GM12892 (cell line): ENCODE measurements at regions not wholly inside any gene's neighbourhood (a gene's known extent, or its start where the extent isn't known, plus 50 kb on each side); places are given as distances from the start of the nearest gene placed in this dataset.
"Not testable (repeated sequence)": the region's sequence is repeated elsewhere in the genome, so short reads cannot be mapped to it uniquely, and the experiment has no call there.

Experiments used
- DNase-seq: peaks from one replicate; pipeline ENCODE4 v3.0.0; 2011; ENCODE audit not compliant: insufficient read length
- FAIRE-seq: peaks from 2 replicates; lab custom pipeline; 2011; peaks lifted over from hg19 to GRCh38; lab: Jason Lieb, UNC
- POLR2A ChIP-seq: IDR thresholded peaks from 2 replicates; pipeline ENCODE4 v1.6.1; 2011; ENCODE audit warnings: low read depth, low read length, control low read depth
- POLR2AphosphoS5 ChIP-seq: IDR thresholded peaks from 2 replicates; pipeline ENCODE4 v1.6.1; 2011; ENCODE audit warnings: low read depth, low read length, control low read depth
- TAF1 ChIP-seq: IDR thresholded peaks from 2 replicates; pipeline ENCODE4 v1.6.1; 2011; ENCODE audit warnings: low read depth, mild to moderate bottlenecking, control low read depth, low read length, borderline replicate concordance

DNA sequence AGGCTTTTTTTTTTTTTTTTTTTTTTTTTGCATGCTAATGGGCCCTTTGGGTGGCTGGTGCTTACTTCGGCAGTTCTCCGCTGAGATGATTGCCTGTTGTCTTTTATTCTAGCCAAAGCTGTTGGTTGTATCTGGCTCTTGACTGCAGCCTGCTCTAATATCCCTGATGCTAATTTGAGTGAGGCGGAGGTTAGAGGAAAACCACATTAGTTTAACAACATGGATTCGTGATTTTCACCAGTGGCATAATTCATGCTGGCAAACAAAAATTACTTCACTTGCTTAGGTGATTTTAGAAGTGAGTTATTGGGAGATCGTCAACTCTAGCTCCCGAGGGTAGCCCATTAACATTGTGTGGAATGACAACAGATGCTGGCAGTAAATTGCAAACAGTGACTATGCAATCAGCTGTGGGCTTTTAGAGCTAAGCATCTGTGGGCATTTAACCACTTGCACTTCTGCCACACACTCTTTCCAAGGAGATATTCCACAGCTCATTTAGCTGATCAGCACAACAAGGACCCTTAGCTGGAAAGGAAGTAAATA lies 97.6 kb upstream of the ZDHHC17 start:
- no peak for FAIRE-seq
- DNase-seq: no peak
- TF ChIP-seq POLR2A: no peak
- TF ChIP-seq TAF1: no peak
- TF ChIP-seq POLR2AphosphoS5: no peak

DNA sequence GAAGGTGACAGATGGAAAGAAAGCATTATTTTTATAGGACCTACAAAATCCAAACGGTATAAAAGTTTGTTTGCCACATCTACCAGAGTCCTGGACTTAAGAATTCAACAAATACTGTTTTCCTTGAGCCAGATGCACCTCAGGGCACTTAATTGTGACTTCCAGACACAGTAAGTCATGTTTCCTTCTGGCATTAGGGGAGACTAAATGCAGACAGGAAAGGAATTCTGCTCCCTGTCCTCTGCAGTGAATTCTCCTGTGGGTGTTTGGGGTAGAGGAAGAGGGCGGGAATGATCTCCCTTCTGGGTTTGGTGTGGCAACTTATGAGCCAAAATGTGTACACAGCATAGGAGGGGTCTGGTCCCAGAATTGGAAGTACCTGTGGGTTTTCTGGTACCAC lies 93.9 kb upstream of the ZDHHC17 start:
- TF ChIP-seq POLR2A (no peak), POLR2AphosphoS5 (no peak), TAF1 (no peak)
- FAIRE-seq (no peak), DNase-seq (no peak)

DNA sequence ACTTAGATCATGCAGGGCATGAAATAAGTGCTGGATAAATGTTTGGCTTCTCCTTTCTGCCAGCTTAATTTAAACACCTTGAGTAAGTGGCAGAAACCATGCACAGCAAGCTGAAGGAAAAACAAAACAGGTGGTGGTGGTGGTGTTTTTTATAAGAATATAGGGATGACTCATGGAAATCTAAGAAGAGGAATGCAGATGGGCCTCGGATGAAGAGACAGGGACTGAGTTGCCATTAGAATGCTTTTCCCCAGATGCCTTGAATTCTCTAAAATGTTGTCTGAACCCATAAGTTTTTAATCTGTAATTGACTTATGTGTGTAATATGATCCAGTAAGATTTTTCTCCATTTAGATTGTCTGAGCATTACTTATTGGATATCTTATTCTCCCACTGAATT lies 93.1 kb upstream of the ZDHHC17 start:
- DNase-seq (no peak), FAIRE-seq (no peak)
- TF ChIP-seq POLR2A: no peak

DNA sequence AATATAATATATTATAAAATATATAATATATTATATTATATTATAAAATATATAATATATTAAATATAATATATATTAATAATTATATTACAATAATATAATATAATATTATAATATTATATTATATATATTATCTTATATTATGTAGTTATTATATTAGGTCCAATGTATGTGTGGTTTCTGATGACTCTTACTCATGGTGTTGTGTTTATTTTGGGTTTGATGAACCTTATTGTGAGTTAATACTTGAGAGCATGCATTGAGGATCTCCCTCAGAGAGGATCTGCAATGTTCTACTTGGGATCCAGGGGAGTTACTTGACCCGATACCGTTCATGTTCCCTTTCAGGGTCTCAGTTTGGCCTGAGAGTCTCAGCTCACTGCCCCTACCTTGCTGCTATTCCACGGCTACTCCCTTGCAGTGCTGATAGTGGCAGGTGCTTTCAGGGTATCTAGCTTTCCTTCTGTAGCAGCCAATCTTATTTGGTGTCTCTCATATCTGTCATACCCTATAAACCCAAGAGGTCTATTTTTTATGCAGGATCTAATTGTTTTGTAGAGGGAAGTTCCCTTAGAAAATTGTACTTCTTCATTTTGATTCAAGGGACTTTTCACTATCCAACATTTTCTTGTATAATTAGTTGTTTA lies 89.1 kb upstream of the ZDHHC17 start:
- FAIRE-seq: peak; percentile 64
- no peak for DNase-seq
- TF ChIP-seq POLR2A: no peak
- TF ChIP-seq POLR2AphosphoS5: no peak
- TF ChIP-seq TAF1: no peak

- not testable (repeated sequence) for FAIRE-seq, DNase-seq
These were observed 87.7 kb upstream of the ZDHHC17 start for GRCh38 chr12:76676261-76676660.

DNA sequence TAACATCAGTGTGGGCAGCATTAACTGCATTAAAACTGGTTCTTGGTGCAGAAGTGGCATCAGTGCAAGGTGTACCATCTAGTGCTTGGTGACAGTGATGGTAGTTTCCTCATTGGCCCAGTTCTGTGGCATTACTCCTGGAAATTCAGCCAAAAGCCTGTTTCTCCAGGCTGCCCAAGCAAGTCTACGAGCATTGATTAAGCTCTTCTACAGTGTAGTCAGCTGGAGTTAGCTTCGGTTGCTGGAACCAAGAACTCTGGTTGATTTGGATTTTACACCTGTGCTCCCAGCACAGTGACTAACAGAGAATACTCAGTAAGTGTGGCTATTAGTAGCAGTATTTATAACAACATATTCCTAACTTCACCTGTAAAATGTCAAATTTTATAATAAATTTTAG lies 84.9 kb upstream of the ZDHHC17 start:
- no peak for FAIRE-seq
- TF ChIP-seq POLR2A: no peak
- no peak for TF ChIP-seq TAF1
- no peak for TF ChIP-seq POLR2AphosphoS5
- no peak for DNase-seq

DNA sequence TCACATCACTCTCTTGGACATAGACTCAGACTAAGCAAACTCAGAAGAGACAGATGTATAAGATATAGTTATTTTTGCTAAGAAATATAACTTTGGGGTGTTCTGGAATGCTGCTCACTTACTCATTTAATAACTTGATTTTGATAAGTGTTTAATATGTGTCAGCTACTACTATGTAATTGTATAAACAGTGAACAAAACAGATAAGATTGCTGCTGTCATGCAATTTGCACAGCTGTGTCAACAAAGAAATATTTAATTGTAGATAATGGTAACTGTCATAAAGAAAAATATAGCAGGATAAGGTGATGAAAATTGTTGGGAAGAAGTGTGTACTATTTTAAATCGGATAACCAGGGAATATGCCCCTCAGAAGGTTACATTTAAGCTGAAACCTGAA lies 84.1 kb upstream of the ZDHHC17 start:
- DNase-seq (no peak), FAIRE-seq (no peak)
- no peak for TF ChIP-seq TAF1
- TF ChIP-seq POLR2AphosphoS5: no peak
- no peak for TF ChIP-seq POLR2A

- FAIRE-seq (no peak), DNase-seq (no peak)
- TF ChIP-seq TAF1: no peak
- TF ChIP-seq POLR2AphosphoS5: no peak
- TF ChIP-seq POLR2A: no peak
These were observed 83.0 kb upstream of the ZDHHC17 start for GRCh38 chr12:76680940-76681339.

GRCh38 chr12:76685246-76685678 lies 78.7 kb upstream of the ZDHHC17 start:
- DNase-seq (no peak), FAIRE-seq (no peak)
- TF ChIP-seq POLR2A (no peak), POLR2AphosphoS5 (no peak), TAF1 (no peak)

GRCh38 chr12:76687981-76688380 lies 75.9 kb upstream of the ZDHHC17 start:
- TF ChIP-seq TAF1 (no peak), POLR2A (no peak), POLR2AphosphoS5 (no peak)
- DNase-seq (no peak), FAIRE-seq (no peak)

DNA sequence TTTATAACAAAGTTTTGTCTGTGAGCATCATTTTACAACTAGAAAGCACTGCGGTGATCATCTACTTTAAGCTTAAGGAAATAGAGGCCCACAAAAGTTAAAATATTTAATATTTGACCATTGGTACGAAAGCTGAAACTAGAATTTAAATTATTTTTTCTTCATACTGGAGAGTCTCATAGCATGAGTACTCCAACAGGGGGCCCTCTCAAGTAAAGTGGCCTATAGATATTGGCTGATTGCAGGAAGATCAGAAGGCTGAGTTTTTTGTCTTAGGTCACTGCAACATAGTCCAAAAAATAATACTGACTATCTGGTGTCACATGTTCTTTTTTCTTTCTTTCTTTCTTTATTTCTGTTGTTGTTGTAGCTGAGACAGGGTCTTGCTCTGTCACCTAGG lies 75.3 kb upstream of the ZDHHC17 start:
- no peak for FAIRE-seq
- no peak for TF ChIP-seq POLR2A
- no peak for TF ChIP-seq POLR2AphosphoS5
- no peak for TF ChIP-seq TAF1

DNA sequence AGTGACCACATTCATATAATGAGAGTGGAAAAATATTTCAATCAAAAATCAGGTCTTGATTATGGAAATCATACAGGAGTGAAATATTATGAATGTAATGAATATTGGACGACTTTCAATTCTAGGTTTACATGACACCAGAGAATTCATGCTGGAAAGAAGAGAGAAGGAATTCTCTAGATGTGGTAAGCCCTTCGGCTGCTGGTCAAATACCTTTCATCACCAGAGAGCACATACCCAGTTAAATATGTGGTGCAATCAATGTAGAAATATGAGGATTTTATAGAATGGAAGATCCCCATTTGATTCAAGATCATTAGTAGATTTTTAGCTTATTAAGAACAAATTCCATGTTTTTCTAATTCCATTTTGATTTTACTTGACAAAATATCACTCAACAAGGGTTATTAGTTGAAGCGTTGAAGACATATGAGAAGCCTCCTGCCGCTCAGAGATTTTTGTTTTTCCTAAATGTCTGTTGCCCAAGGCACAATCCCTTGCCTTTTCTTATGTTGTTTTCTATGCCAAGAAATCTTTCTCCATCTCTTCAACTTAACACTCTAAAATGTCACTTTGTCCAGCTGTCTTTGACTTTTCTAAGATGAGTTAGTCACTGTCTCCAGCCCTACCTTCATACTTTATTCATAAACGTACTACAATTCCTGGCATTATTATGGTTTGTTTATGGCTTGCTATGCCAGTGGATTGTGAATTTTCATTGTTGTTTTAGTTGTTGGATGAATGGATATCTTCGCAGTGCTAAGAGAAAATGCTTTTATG lies 72.8 kb upstream of the ZDHHC17 start:
- no peak for TF ChIP-seq TAF1
- TF ChIP-seq POLR2AphosphoS5: no peak
- TF ChIP-seq POLR2A: no peak
- FAIRE-seq (no peak), DNase-seq (no peak)

More for the DNA sequence above, 75.3 kb upstream of the ZDHHC17 start:
- DNase-seq: no peak
